ENCODE measurements at regions not wholly inside any gene's neighbourhood (a gene's known extent, or its start where the extent isn't known, plus 50 kb on each side); places are given as distances from the start of the nearest gene placed in this dataset.

- no peaks in the 10 kb centered on the region for H3K9me3 ChIP-seq
- no peak for TF ChIP-seq CTCF (IDR thresholded peaks at IDR 0.05; ENCODE audit: low read depth, low read length)
- peak; percentile 8 for DNase-seq
- H3K27me3 ChIP-seq: no peaks in the 10 kb centered on the region
- no peaks in the 10 kb centered on the region for H3K36me3 ChIP-seq
- no peak overlapping the region for H3K4me3 ChIP-seq (ENCODE audit: low read depth, low read length)
- no peaks in the 10 kb centered on the region for H3K4me1 ChIP-seq
These were observed 487.7 kb upstream of the INTU start for GRCh38 chr4:127145006-127145540.

DNA sequence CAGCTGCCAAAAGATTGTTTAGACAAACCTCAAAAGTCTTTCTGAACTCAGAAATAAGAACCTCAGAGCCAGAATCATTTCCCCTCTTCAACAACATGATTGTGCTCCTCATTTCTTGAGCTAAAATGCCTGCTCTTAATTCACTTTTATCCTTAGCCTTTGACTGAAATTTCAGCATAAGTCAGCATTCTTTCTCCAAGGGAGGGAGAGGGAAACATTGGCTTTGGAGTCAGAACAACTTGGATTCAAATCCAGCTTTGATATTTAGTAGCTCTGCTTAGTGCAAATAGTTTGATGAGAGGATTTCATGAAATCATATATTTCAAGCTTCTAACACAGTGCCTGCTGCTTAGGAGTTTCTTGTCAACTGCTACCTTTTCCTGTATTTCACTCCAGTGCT, 484.6 kb upstream of the INTU start:
- Histone ChIP-seq H3K4me1 (no peaks in the 10 kb centered on the region), H3K9me3 (no peaks in the 10 kb centered on the region), H3K27me3 (no peaks in the 10 kb centered on the region), H3K36me3 (no peaks in the 10 kb centered on the region), H3K4me3 (ENCODE audit: low read depth, low read length) (no peak overlapping the region)
- no peak for DNase-seq
- no peak for TF ChIP-seq CTCF (IDR thresholded peaks at IDR 0.05; ENCODE audit: low read depth, low read length)

GRCh38 chr4:127149086-127149485, 483.7 kb upstream of the INTU start:
- no peak for DNase-seq
- Histone ChIP-seq H3K9me3 (no peaks in the 10 kb centered on the region), H3K36me3 (no peaks in the 10 kb centered on the region), H3K27me3 (no peaks in the 10 kb centered on the region), H3K4me3 (ENCODE audit: low read depth, low read length) (no peak overlapping the region), H3K4me1 (no peaks in the 10 kb centered on the region)
- TF ChIP-seq CTCF (IDR thresholded peaks at IDR 0.05; ENCODE audit: low read depth, low read length): no peak

DNA sequence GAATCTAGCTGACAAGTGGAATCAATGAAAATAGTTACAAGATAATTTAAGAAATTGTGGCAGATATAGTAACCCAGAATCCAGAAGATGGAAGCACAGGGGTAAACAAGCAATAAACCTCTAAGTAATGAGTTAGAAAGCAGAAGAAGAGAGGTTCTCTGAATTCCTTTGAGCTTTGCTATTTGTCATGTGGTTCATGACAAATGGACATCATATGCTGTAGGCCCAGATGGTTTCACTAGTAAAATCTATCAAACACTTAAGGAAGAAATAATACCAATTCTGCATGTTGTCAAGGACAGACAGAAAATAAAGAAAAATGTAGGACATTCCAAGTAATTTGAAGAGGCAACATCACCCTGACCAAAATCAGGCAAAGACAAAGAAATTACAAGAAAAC, 480.8 kb upstream of the INTU start:
- H3K27me3 ChIP-seq: no peaks in the 10 kb centered on the region
- no peaks in the 10 kb centered on the region for H3K36me3 ChIP-seq
- no peaks in the 10 kb centered on the region for H3K4me1 ChIP-seq
- no peaks in the 10 kb centered on the region for H3K9me3 ChIP-seq
- no peak overlapping the region for H3K4me3 ChIP-seq (ENCODE audit: low read depth, low read length)
- no peak for TF ChIP-seq CTCF (IDR thresholded peaks at IDR 0.05; ENCODE audit: low read depth, low read length)
- DNase-seq: no peak

GRCh38 chr4:127155116-127155515, 477.6 kb upstream of the INTU start:
- no peak for TF ChIP-seq CTCF (IDR thresholded peaks at IDR 0.05; ENCODE audit: low read depth, low read length)
- DNase-seq: no peak
- Histone ChIP-seq H3K9me3 (no peaks in the 10 kb centered on the region), H3K36me3 (no peaks in the 10 kb centered on the region), H3K4me1 (no peaks in the 10 kb centered on the region), H3K27me3 (no peaks in the 10 kb centered on the region), H3K4me3 (ENCODE audit: low read depth, low read length) (no peak overlapping the region)

DNA sequence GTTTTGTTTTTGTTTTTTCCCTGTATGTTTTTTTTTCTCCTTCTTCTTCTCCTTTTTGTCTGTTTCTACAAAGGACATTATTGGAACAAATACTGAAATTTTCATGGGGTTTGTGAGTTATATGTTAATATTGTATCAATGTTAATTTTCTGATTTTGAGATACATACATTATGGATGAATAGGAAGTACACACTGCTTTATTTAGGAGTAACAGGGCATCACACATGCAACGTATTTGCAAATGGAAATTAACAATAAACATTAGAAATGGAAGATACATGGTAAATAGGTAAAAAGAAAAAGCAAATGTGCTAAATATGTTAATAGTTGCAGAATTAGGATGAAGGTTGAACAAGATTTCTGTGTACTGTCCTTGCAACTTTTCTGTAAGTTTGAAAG, 477.2 kb upstream of the INTU start:
- no peaks in the 10 kb centered on the region for H3K9me3 ChIP-seq
- no peak overlapping the region for H3K4me3 ChIP-seq (ENCODE audit: low read depth, low read length)
- TF ChIP-seq CTCF (IDR thresholded peaks at IDR 0.05; ENCODE audit: low read depth, low read length): no peak
- H3K27me3 ChIP-seq: no peaks in the 10 kb centered on the region
- no peaks in the 10 kb centered on the region for H3K4me1 ChIP-seq
- no peak for DNase-seq
- H3K36me3 ChIP-seq: no peaks in the 10 kb centered on the region

All from BE2C (cell line).